ENCODE measurements at regions not wholly inside any gene's neighbourhood (a gene's known extent, or its start where the extent isn't known, plus 50 kb on each side); places are given as distances from the start of the nearest gene placed in this dataset.

DNA sequence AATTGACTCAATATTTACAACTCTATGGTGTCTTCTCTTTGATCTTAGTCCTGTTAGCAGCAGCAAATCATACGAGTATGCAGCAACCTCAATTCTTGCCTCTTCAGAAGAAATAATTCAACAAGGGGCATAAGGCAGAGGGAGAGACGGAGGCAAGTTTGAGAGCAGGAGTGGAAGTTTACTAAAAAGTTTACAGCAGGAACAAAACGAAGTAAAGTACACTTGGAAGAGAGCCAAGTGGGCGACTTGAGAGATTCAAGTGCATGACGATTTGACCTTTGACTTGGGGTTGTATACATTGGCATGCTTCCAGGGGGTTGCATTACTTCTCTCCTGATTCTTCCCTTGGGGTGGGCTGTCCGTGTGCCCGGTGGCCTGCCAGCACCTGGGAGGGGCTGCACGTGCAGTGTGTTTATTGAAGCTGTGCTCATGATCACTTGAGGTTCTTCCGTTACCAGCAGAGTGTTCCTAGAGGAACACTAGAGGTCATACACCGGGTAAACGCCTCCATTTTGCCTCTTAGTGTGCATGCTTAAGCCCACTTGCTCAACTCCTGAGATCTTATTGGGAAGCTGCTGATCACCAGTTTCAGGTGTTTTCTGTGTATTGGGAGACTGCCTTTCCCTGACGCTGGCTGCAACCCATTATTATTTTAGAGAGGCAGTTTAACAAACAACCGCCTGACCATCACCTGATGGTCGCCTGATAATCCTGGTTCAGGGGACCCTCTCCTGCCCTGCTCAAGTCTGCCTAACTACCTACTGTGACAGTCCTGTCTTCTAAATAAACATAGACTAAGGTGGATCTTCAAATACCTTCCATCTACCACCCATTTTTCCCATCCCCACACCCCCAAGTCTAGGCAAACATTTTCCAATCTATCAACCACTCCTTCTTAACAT, 172.4 kb upstream of the MYLIP start:
- Histone ChIP-seq H2AFZ (ENCODE audit: low read length) (no peak overlapping the region), H2BK5ac (ENCODE audit: low read length) (no peak overlapping the region), H3K4me1 (ENCODE audit: control insufficient read depth in 2 of 2, insufficient read depth in 1 of 2, low read depth in 1 of 2, low read length in 2 of 2) (no peaks in the 10 kb centered on the region), H2BK12ac (ENCODE audit: low read length) (no peak overlapping the region), H3K4me2 (ENCODE audit: insufficient read depth, low read length, poor library complexity, severe bottlenecking) (no peak overlapping the region), H3K14ac (ENCODE audit: low read length) (no peak overlapping the region), H2BK120ac (ENCODE audit: low read depth, low read length) (no peak overlapping the region), H3K4ac (ENCODE audit: low read length) (no peak overlapping the region), H4K8ac (ENCODE audit: low read depth, low read length) (no peak overlapping the region), H3K79me1 (ENCODE audit: low read depth, low read length) (no peaks in the 10 kb centered on the region), H3K9ac (ENCODE audit: low read depth, low read length, poor library complexity) (no peak overlapping the region), H3K9me3 (replicated peaks in 1 of 2; ENCODE audit: control insufficient read depth in 2 of 2, insufficient read depth in 1 of 2, low read depth in 1 of 2, low read length in 2 of 2) (peaks cover 0 to 4% of the 10 kb centered on the region in 2 donors), H4K91ac (ENCODE audit: low read depth, low read length, poor library complexity) (no peak overlapping the region), H3K36me3 (replicated peaks in 1 of 2; ENCODE audit: control insufficient read depth in 2 of 2, insufficient read depth in 2 of 2, low read length in 2 of 2) (no peaks in the 10 kb centered on the region), H2BK15ac (ENCODE audit: low read length) (no peak overlapping the region), H3K4me3 (ENCODE audit: low read length in 2 of 2) (no peak overlapping the region), H3K23ac (ENCODE audit: low read depth, low read length, poor library complexity) (no peak overlapping the region), H3K18ac (ENCODE audit: low read length) (no peak overlapping the region), H3K27me3 (ENCODE audit: control insufficient read depth in 3 of 3, insufficient read depth in 3 of 3, low read depth in 1 of 3, low read length in 3 of 3) (no peaks in the 10 kb centered on the region), H3K27ac (replicated peaks; ENCODE audit: low read length) (no peak overlapping the region), H2AK5ac (ENCODE audit: low read depth, low read length) (no peak overlapping the region)
- WGBS, 2 donors (ENCODE audit: extremely low coverage in 2 of 2, insufficient read length in 2 of 2, insufficient replicate concordance in 1 of 2), result no CpG with 5 or more reads among the region's 14 CpGs
- no peak for DNase-seq (ENCODE audit: low spot score)

DNA sequence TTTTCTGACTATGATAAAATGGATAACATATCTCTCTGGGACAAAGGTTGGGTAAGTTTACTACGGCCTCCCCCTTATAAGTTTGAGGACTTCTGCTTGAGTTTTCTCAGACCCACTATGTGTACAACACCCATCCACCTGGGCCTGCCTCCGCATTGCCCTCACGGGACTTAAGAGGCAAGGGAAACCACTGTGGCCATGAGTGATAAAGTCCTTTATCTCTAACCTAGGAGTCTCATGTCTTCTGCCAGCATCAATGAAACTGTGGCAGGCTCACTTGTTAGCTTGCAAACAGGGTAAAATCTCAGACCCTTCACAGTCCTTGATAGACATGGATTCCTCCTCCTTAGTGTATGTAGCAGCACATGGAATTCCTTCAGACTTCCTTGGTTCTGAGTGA, 173.4 kb upstream of the MYLIP start:
- no CpG with 5 or more reads among the region's 3 CpGs for WGBS, 2 donors (ENCODE audit: extremely low coverage in 2 of 2, insufficient read length in 2 of 2, insufficient replicate concordance in 1 of 2)
- H3K27ac ChIP-seq (replicated peaks; ENCODE audit: low read length), result no peak overlapping the region
- H2AK5ac ChIP-seq (ENCODE audit: low read depth, low read length), result no peak overlapping the region
- no peaks in the 10 kb centered on the region for H3K36me3 ChIP-seq (replicated peaks in 1 of 2; ENCODE audit: control insufficient read depth in 2 of 2, insufficient read depth in 2 of 2, low read length in 2 of 2)
- H3K14ac ChIP-seq (ENCODE audit: low read length), result no peak overlapping the region
- no peaks in the 10 kb centered on the region for H3K79me1 ChIP-seq (ENCODE audit: low read depth, low read length)
- no peak overlapping the region for H4K91ac ChIP-seq (ENCODE audit: low read depth, low read length, poor library complexity)
- H3K9me3 ChIP-seq (replicated peaks in 1 of 2; ENCODE audit: control insufficient read depth in 2 of 2, insufficient read depth in 1 of 2, low read depth in 1 of 2, low read length in 2 of 2), result no peaks in the 10 kb centered on the region
- no peak overlapping the region for H3K4me2 ChIP-seq (ENCODE audit: insufficient read depth, low read length, poor library complexity, severe bottlenecking)
- no peak overlapping the region for H2BK120ac ChIP-seq (ENCODE audit: low read depth, low read length)
- H2BK5ac ChIP-seq (ENCODE audit: low read length), result no peak overlapping the region
- H3K23ac ChIP-seq (ENCODE audit: low read depth, low read length, poor library complexity), result no peak overlapping the region
- H2BK15ac ChIP-seq (ENCODE audit: low read length), result no peak overlapping the region
- H2BK12ac ChIP-seq (ENCODE audit: low read length), result no peak overlapping the region
- no peaks in the 10 kb centered on the region for H3K27me3 ChIP-seq (ENCODE audit: control insufficient read depth in 3 of 3, insufficient read depth in 3 of 3, low read depth in 1 of 3, low read length in 3 of 3)
- H3K18ac ChIP-seq (ENCODE audit: low read length), result no peak overlapping the region
- H4K8ac ChIP-seq (ENCODE audit: low read depth, low read length), result no peak overlapping the region
- no peak overlapping the region for H3K4ac ChIP-seq (ENCODE audit: low read length)
- H3K4me3 ChIP-seq (ENCODE audit: low read length in 2 of 2), result no peak overlapping the region
- no peaks in the 10 kb centered on the region for H3K4me1 ChIP-seq (ENCODE audit: control insufficient read depth in 2 of 2, insufficient read depth in 1 of 2, low read depth in 1 of 2, low read length in 2 of 2)
- no peak overlapping the region for H2AFZ ChIP-seq (ENCODE audit: low read length)
- no peak for DNase-seq (ENCODE audit: low spot score)
- no peak overlapping the region for H3K9ac ChIP-seq (ENCODE audit: low read depth, low read length, poor library complexity)

DNA sequence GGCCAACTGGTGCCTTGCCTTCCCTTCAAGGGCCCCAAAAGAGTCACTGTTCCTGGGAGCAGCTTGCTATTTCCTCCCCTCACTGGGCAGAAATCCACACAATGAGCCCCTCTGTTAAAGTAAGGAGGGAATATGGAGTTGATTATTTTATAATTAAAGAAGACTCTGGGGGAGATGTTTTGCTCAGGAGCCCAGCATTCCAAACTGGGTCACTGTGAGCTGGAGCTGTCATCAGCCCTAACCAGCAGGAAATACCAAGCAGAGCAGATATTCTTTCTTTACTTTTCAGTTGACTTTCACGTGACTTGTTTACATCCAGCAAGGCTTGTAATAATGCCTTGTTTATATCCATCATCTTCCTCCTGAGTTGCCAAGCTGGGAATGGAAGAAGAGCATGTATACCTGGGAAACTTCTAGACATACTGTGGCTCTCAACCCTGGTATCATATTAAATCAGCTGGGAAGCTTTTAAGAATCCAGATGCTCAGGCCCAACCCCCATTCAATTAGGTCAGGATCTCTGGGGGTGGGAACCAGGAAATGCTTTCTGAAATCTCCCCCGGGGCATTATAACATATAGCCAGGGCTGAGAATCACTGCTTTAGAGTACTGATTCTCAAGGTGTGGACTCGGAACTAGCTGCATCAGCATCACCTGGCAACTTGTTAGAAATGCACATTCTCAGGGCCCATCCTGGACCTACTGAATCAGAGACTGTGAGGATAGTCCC, 175.6 kb upstream of the MYLIP start:
- Histone ChIP-seq H2BK120ac (ENCODE audit: low read depth, low read length) (no peak overlapping the region), H2AK5ac (ENCODE audit: low read depth, low read length) (no peak overlapping the region), H3K9me3 (replicated peaks in 1 of 2; ENCODE audit: control insufficient read depth in 2 of 2, insufficient read depth in 1 of 2, low read depth in 1 of 2, low read length in 2 of 2) (no peaks in the 10 kb centered on the region), H3K4me2 (ENCODE audit: insufficient read depth, low read length, poor library complexity, severe bottlenecking) (no peak overlapping the region), H3K4me1 (ENCODE audit: control insufficient read depth in 2 of 2, insufficient read depth in 1 of 2, low read depth in 1 of 2, low read length in 2 of 2) (no peaks in the 10 kb centered on the region), H2BK5ac (ENCODE audit: low read length) (no peak overlapping the region), H2AFZ (ENCODE audit: low read length) (no peak overlapping the region), H3K9ac (ENCODE audit: low read depth, low read length, poor library complexity) (no peak overlapping the region), H3K14ac (ENCODE audit: low read length) (no peak overlapping the region), H2BK12ac (ENCODE audit: low read length) (no peak overlapping the region), H3K4ac (ENCODE audit: low read length) (no peak overlapping the region), H3K27ac (replicated peaks; ENCODE audit: low read length) (no peak overlapping the region), H3K18ac (ENCODE audit: low read length) (no peak overlapping the region), H3K27me3 (ENCODE audit: control insufficient read depth in 3 of 3, insufficient read depth in 3 of 3, low read depth in 1 of 3, low read length in 3 of 3) (peaks cover 0 to 2% (median 0%) of the 10 kb centered on the region in 3 experiments), H4K91ac (ENCODE audit: low read depth, low read length, poor library complexity) (no peak overlapping the region), H3K23ac (ENCODE audit: low read depth, low read length, poor library complexity) (no peak overlapping the region), H2BK15ac (ENCODE audit: low read length) (no peak overlapping the region), H3K4me3 (ENCODE audit: low read length in 2 of 2) (no peak overlapping the region), H4K8ac (ENCODE audit: low read depth, low read length) (no peak overlapping the region), H3K36me3 (replicated peaks in 1 of 2; ENCODE audit: control insufficient read depth in 2 of 2, insufficient read depth in 2 of 2, low read length in 2 of 2) (no peaks in the 10 kb centered on the region), H3K79me1 (ENCODE audit: low read depth, low read length) (no peaks in the 10 kb centered on the region)
- no CpG with 5 or more reads among the region's 3 CpGs for WGBS, 2 donors (ENCODE audit: extremely low coverage in 2 of 2, insufficient read length in 2 of 2, insufficient replicate concordance in 1 of 2)
- no peak for DNase-seq (ENCODE audit: low spot score)
